Astrocyte of the spinal cord (primary cell): ENCODE measurements at regions not wholly inside any gene's neighbourhood (a gene's known extent, or its start where the extent isn't known, plus 50 kb on each side); places are given as distances from the start of the nearest gene placed in this dataset.

Experiments
- DNase-seq: peaks from one replicate; pipeline ENCODE4 v3.0.0; 2011; ENCODE audit warnings: low read depth, low spot score
- H3K4me3 ChIP-seq: 2 replicates; pipeline ENCODE4 v1.5.1; 2011; ENCODE audit warnings: low read depth, mild to moderate bottlenecking, low read length, moderate library complexity
- in situ Hi-C: cut with HindIII; loops from 2 replicates; pipeline ENCODE4 v1.10.0; 2017; ENCODE audit warnings: low sequenced_read_pairs
- TF ChIP-seq, protein P1 (sequence below): IDR thresholded peaks from 2 replicates; pipeline ENCODE4 v1.5.1; 2012; ENCODE audit warnings: low read depth, mild to moderate bottlenecking, low read length, inconsistent platforms

DNA sequence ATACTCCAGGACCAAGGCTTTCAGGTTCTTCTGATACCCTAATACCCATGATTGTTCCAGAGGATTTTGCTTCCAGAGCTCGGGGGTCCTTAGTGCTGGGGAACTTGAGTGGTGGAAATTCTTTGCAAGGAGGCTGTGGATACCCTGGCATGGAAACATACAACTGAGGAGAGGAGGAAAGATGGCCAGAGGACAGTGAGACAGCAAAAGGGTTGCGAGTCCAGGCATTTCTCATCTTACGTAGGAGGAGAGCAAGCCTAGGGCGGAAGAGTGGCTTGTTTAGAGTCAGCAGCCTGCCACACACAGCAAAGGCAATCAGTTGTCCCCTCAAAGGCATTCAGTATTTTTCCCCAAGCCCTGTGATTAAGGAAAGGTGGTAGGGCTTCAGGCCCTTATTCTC, 73.5 kb downstream of the ADM start:
- H3K4me3 ChIP-seq, result no peak overlapping the region
- TF ChIP-seq, protein P1, sequence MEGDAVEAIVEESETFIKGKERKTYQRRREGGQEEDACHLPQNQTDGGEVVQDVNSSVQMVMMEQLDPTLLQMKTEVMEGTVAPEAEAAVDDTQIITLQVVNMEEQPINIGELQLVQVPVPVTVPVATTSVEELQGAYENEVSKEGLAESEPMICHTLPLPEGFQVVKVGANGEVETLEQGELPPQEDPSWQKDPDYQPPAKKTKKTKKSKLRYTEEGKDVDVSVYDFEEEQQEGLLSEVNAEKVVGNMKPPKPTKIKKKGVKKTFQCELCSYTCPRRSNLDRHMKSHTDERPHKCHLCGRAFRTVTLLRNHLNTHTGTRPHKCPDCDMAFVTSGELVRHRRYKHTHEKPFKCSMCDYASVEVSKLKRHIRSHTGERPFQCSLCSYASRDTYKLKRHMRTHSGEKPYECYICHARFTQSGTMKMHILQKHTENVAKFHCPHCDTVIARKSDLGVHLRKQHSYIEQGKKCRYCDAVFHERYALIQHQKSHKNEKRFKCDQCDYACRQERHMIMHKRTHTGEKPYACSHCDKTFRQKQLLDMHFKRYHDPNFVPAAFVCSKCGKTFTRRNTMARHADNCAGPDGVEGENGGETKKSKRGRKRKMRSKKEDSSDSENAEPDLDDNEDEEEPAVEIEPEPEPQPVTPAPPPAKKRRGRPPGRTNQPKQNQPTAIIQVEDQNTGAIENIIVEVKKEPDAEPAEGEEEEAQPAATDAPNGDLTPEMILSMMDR, result no peak
- in situ Hi-C loops, result no loop called here
- no peak for DNase-seq

DNA sequence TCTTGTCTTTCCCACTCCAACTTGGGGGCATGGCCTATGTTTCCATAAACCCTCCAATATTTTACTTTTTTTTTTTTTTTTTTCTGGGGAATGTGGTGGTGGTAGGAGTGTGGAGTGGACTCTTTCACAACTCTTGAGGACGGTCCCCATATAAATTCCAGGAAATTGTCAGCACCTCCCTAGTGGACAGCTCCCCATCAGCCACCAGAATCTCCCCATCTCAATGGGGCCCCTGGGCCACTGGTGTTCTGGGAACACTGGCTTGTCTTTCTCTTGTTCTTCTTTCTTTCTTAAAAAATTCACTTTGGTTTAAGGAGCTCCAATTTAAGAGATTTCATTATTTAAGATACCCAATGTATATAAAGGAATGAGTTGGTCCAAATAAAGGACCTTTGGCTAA, 74.1 kb downstream of the ADM start:
- H3K4me3 ChIP-seq, result no peak overlapping the region
- no peak for DNase-seq
- TF ChIP-seq, protein P1, result no peak
- in situ Hi-C loops, result no loop called here

DNA sequence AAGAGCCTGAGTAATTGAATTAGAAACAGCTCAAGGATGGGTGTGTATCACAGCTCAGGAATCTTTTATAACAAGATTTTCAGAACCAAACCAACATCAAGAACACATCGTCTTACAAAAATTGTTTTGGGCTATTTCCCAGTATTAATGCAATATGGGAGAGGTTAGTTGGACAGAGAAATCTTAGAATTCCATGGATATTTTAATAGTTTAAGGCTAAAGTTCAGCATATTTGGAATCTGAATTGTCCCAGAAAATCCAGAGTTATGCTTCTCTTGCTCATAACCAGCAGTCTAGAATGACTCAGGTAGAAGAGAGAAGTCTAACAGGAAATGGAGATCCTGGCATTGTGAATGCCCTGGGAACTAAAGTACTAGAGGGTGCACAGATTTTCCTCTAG, 74.6 kb downstream of the ADM start:
- peak; percentile 48 for DNase-seq
- H3K4me3 ChIP-seq, result no peak overlapping the region
- in situ Hi-C loops, result no loop called here
- TF ChIP-seq, protein P1, result no peak

DNA sequence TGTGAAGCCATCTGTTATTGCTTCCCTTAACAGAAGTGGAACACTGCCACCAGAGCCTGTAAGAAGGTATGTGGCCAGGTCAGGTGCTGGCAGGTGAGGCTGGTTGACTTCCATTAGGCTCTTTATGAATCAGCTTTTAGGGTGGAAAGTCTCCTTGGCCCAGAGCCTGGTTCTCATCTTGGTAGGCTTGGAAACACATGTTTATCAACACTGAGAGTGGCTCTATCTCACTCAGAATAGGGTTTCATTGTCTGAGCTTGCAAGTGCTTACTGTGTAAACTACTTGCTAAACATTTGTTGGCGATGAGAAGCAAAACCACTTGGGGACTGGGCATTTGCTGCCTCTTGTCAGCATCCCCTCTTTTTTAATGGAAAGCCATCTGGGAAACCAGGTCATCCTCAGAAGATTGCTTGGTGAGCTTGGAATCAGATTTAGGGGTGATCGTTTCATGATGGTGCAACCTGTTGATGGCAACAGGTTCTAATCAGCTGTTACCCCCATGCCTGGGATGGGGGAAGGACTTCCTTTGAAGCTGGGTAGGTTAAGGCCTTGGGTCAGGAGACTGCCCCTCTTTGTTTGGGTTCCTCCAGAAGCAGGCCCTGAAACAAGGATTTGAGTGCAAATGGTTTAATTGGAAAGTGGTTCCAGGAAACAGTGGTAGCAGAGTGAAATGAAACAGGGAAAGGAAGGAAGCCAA, 75.0 kb upstream of the AMPD3 start:
- no peak for DNase-seq
- TF ChIP-seq, protein P1, result no peak
- no peak overlapping the region for H3K4me3 ChIP-seq
- in situ Hi-C loops, result no loop called here

DNA sequence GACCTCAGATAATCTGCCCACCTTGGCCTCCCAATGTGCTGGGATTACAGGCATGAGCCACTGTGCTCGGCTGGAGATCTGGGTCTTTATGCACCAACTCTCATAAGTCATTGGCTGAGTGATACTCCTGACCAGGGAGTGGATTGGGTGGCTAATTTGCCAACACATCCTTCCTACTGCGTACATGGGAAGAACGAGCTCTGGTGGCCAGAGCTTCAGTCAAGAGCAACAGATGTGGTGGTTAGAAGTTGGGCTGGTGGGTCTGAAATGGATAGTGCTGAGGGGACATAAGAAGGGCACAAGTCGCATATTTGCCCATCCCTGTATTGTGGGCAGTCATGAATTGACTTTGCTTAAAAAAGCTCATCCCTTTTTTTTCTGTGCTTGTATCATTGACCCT, 74.1 kb upstream of the AMPD3 start:
- in situ Hi-C loops, result no loop called here
- TF ChIP-seq, protein P1, result no peak
- H3K4me3 ChIP-seq, result no peak overlapping the region
- DNase-seq, result no peak

DNA sequence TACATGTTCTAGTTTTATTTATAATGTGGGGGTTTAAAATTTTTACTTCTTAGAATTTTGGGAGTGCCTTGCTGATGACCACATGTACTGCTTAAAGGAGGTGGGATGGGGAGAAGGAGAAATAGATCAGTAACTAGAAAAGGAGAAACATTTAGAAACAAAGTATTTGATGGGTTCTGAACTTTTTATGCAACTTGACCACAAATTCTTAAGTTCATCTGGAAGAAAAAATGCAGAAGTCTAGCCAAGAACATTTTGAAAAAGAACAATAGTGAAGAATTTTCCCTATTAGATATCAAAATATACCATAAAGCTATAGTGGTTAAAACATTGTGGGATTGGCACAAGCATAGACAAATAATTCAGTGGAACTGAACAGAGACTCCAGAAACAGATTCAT, 73.3 kb upstream of the AMPD3 start:
- TF ChIP-seq, protein P1, result no peak
- in situ Hi-C loops, result no loop called here
- H3K4me3 ChIP-seq, result no peak overlapping the region
- DNase-seq, result peak; percentile 72
